ENCODE measurements at regions not wholly inside any gene's neighbourhood (a gene's known extent, or its start where the extent isn't known, plus 50 kb on each side); places are given as distances from the start of the nearest gene placed in this dataset.

DNA sequence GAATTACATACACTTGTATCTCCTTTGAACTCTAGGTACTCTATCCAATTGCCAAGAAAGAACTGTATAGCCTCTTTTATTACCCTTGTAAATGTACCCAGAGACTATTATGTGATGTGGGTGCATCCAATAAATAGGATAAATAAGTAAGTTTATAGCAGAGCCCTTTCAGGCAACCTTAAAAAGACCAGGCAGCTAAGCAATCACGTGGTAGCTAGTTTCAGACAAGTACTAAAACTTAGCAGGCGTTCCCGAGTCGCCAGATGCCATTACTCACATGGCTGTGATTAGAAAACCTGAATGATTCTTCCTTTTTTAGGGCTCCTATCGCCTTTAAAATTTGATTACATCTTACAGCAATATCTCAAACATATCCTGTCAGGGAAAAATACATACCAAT, 1303.0 kb downstream of the EFNB2 start:
- H2BK15ac ChIP-seq (ENCODE audit: low read depth, low read length): no peak overlapping the region
- H3K4me1 ChIP-seq (ENCODE audit: control insufficient read depth, insufficient read depth, low read length): no peaks in the 10 kb centered on the region
- H4K20me1 ChIP-seq (ENCODE audit: insufficient read depth, low read length): no peaks in the 10 kb centered on the region
- in situ Hi-C loops (cut with MboI; ENCODE audit: low sequenced_read_pairs): no loop called here
- ATAC-seq (ENCODE audit: low read depth): no peak
- H4K91ac ChIP-seq (ENCODE audit: insufficient read depth, low read depth, low read length): no peak overlapping the region
- H2AK9ac ChIP-seq (replicated peaks; ENCODE audit: low read depth, low read length, poor library complexity): no peak overlapping the region
- no peak overlapping the region for H4K8ac ChIP-seq (ENCODE audit: low read depth in 2 of 2, low read length in 2 of 2)
- no peaks in the 10 kb centered on the region for H3K79me1 ChIP-seq (ENCODE audit: low read depth in 1 of 2, low read length in 2 of 2)
- no peak overlapping the region for H3K14ac ChIP-seq (replicated peaks; ENCODE audit: low read depth, low read length)
- no peak overlapping the region for H3K18ac ChIP-seq (ENCODE audit: low read depth, low read length)
- no peak overlapping the region for H2BK5ac ChIP-seq (ENCODE audit: low read depth, low read length, poor library complexity, severe bottlenecking)
- dilution Hi-C loops (cut with HindIII; ENCODE audit: low sequenced_read_pairs, unreplicated experiment): no loop called here
- no TSS peak for BruUV-seq (replicated peaks)
- H2AFZ ChIP-seq (replicated peaks; ENCODE audit: low read length, poor library complexity): no peak overlapping the region
- H3K27me3 ChIP-seq (ENCODE audit: control insufficient read depth, insufficient read depth, low read length): no peaks in the 10 kb centered on the region
- H3K36me3 ChIP-seq (ENCODE audit: control insufficient read depth, insufficient read depth, low read length): no peaks in the 10 kb centered on the region
- H3K4me2 ChIP-seq (ENCODE audit: low read depth, low read length): no peak overlapping the region
- no peak overlapping the region for H3K4ac ChIP-seq (ENCODE audit: low read depth, low read length)
- H3K9ac ChIP-seq (ENCODE audit: low read depth, low read length): no peak overlapping the region
- H2BK20ac ChIP-seq (ENCODE audit: low read depth, low read length): no peak overlapping the region
- H3K56ac ChIP-seq (ENCODE audit: extremely low read depth, insufficient read depth, low read length): no peak overlapping the region
- no peak overlapping the region for H3K4me3 ChIP-seq (ENCODE audit: insufficient read depth, low read depth, low read length)
- ChIA-PET POLR2A (ENCODE audit: unreplicated experiment) (no interaction called here), CTCF (no interaction called here)
- no peak overlapping the region for H2BK120ac ChIP-seq (ENCODE audit: low read depth, low read length)
- no peak overlapping the region for H3K23ac ChIP-seq (ENCODE audit: low read depth, low read length)
- no peak for DNase-seq
- WGBS, 2 experiments (ENCODE audit: extremely low coverage in 2 of 2, insufficient read length in 1 of 2): 70% methylated on average over 3 of the region's 5 CpGs; no CpG with 5 or more reads in 1 of the 2 experiments
- no peaks in the 10 kb centered on the region for H3K9me1 ChIP-seq (ENCODE audit: insufficient read depth, low read length)
- H3K9me3 ChIP-seq (ENCODE audit: control insufficient read depth, insufficient read depth, low read length): no peaks in the 10 kb centered on the region
- no peak overlapping the region for H2AK5ac ChIP-seq (ENCODE audit: low read depth, low read length)
- TF ChIP-seq MXI1 (IDR thresholded peaks at IDR 0.05; ENCODE audit: borderline replicate concordance, low read depth, low read length) (no peak), SMC3 (IDR thresholded peaks at IDR 0.05; ENCODE audit: low read depth, low read length) (no peak), FOS (IDR thresholded peaks at IDR 0.05; ENCODE audit: low read depth, low read length) (no peak), MAZ (IDR thresholded peaks at IDR 0.05; ENCODE audit: borderline replicate concordance, low read depth, low read length) (no peak), RAD21 (IDR thresholded peaks at IDR 0.05; ENCODE audit: low read length) (no peak), MAFK (IDR thresholded peaks at IDR 0.05; ENCODE audit: low read depth, low read length) (no peak), POLR2A (IDR thresholded peaks at IDR 0.05; ENCODE audit: low read depth, low read length) (no peak), RFX5 (IDR thresholded peaks at IDR 0.05; ENCODE audit: low read depth, low read length) (no peak), CHD1 (IDR thresholded peaks at IDR 0.05; ENCODE audit: low read depth, low read length) (no peak), BHLHE40 (IDR thresholded peaks at IDR 0.05; ENCODE audit: low read depth, low read length) (no peak), CEBPB (IDR thresholded peaks at IDR 0.05; ENCODE audit: low read depth, low read length) (no peak), RCOR1 (IDR thresholded peaks at IDR 0.05; ENCODE audit: insufficient replicate concordance, low read length) (no peak), NFE2L2 (IDR thresholded peaks at IDR 0.05; ENCODE audit: low read depth, low read length) (no peak)
- TF ChIP-seq, protein P1, sequence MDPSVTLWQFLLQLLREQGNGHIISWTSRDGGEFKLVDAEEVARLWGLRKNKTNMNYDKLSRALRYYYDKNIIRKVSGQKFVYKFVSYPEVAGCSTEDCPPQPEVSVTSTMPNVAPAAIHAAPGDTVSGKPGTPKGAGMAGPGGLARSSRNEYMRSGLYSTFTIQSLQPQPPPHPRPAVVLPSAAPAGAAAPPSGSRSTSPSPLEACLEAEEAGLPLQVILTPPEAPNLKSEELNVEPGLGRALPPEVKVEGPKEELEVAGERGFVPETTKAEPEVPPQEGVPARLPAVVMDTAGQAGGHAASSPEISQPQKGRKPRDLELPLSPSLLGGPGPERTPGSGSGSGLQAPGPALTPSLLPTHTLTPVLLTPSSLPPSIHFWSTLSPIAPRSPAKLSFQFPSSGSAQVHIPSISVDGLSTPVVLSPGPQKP (IDR thresholded peaks at IDR 0.05; ENCODE audit: borderline replicate concordance, low read depth, low read length): no peak
- TF ChIP-seq, protein P2, sequence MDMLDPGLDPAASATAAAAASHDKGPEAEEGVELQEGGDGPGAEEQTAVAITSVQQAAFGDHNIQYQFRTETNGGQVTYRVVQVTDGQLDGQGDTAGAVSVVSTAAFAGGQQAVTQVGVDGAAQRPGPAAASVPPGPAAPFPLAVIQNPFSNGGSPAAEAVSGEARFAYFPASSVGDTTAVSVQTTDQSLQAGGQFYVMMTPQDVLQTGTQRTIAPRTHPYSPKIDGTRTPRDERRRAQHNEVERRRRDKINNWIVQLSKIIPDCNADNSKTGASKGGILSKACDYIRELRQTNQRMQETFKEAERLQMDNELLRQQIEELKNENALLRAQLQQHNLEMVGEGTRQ (IDR thresholded peaks at IDR 0.05; ENCODE audit: low read depth, low read length): no peak
- TF ChIP-seq, protein P3, sequence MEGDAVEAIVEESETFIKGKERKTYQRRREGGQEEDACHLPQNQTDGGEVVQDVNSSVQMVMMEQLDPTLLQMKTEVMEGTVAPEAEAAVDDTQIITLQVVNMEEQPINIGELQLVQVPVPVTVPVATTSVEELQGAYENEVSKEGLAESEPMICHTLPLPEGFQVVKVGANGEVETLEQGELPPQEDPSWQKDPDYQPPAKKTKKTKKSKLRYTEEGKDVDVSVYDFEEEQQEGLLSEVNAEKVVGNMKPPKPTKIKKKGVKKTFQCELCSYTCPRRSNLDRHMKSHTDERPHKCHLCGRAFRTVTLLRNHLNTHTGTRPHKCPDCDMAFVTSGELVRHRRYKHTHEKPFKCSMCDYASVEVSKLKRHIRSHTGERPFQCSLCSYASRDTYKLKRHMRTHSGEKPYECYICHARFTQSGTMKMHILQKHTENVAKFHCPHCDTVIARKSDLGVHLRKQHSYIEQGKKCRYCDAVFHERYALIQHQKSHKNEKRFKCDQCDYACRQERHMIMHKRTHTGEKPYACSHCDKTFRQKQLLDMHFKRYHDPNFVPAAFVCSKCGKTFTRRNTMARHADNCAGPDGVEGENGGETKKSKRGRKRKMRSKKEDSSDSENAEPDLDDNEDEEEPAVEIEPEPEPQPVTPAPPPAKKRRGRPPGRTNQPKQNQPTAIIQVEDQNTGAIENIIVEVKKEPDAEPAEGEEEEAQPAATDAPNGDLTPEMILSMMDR (conservative IDR thresholded peaks at IDR 0.05; ENCODE audit: low read depth, low read length): no peak
- H3K27ac ChIP-seq (ENCODE audit: insufficient read depth, low read length): no peak overlapping the region
- H4K5ac ChIP-seq (ENCODE audit: low read depth, low read length): no peak overlapping the region
- intact Hi-C loops (cut with micrococcal nuclease): no loop called here

Data from IMR-90 (cell line).